ENCODE measurements at regions not wholly inside any gene's neighbourhood (a gene's known extent, or its start where the extent isn't known, plus 50 kb on each side); places are given as distances from the start of the nearest gene placed in this dataset.

DNA sequence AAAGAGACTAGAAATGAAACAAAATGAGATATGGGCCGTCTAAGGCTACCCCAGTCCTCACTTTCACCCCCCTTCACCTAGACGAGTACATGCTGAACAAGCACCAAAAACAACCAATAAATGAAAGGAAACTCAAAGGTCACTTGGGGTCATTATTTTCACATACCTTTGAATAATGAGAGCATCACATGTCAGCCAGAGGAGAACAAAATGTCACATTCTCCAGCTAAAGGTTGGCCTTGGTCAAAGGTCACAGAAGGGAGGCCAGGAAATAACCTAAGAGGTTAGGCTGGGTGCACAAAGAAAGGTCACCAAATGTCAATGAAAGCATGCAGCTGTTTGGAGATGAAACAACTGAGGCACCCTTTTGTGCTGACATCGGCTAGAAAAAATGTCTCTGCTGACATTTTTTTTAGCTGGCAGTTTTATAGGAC, 288.7 kb upstream of the USP25 start:
- in situ Hi-C loops (cut with MboI), result no loop called here
- DNase-seq, result no peak
- H3K9me3 ChIP-seq (ENCODE audit: low read depth), result no peaks in the 10 kb centered on the region

DNA sequence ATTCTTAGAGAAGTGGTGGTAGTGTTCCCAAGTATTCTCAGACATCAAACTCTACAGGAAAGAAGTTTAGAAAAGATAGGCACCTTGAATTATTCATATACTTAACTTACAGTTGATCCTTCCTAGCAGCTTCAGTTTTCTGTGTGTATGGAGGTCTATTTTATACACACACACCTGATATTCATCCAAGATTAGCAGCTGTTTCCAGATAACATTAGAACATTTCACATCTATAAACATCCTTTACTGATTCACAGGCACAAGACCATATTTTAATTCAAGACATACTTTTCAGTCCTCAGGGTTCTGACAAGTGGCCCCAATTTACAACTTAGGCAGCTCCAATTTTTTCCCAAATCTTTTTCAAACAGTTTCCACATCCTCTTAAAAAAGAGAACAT, 287.8 kb upstream of the USP25 start:
- Histone ChIP-seq H3K9me3 (ENCODE audit: low read depth) (no peaks in the 10 kb centered on the region), H3K79me2 (ENCODE audit: insufficient read depth) (no peaks in the 10 kb centered on the region), H3K36me3 (ENCODE audit: low read depth) (no peaks in the 10 kb centered on the region), H4K20me1 (ENCODE audit: insufficient read depth) (no peaks in the 10 kb centered on the region), H3K4me1 (ENCODE audit: insufficient read depth) (no peaks in the 10 kb centered on the region), H3K4me2 (ENCODE audit: unreplicated experiment) (no peak overlapping the region), H3F3A (ENCODE audit: insufficient read depth) (no peaks in the 10 kb centered on the region), H3K4me3 (no peak overlapping the region), H3K9me2 (ENCODE audit: insufficient read depth) (no peaks in the 10 kb centered on the region), H3K27me3 (replicated peaks; ENCODE audit: insufficient read depth) (no peaks in the 10 kb centered on the region), H3K9ac (no peak overlapping the region), H3K27ac (no peak overlapping the region), H2AFZ (no peak overlapping the region)
- TF ChIP-seq EZH2phosphoT487 (IDR thresholded peaks at IDR 0.05; ENCODE audit: insufficient read depth, low read depth) (no peak), EZH2 (IDR thresholded peaks at IDR 0.05; ENCODE audit: insufficient read depth, poor library complexity, severe bottlenecking) (no peak)
- in situ Hi-C loops (cut with MboI), result no loop called here
- no peak for DNase-seq

More for the DNA sequence above, 288.7 kb upstream of the USP25 start:
- H4K20me1 ChIP-seq (ENCODE audit: insufficient read depth), result no peaks in the 10 kb centered on the region
- no peaks in the 10 kb centered on the region for H3K79me2 ChIP-seq (ENCODE audit: insufficient read depth)
- no peaks in the 10 kb centered on the region for H3K9me2 ChIP-seq (ENCODE audit: insufficient read depth)
- no peaks in the 10 kb centered on the region for H3K4me1 ChIP-seq (ENCODE audit: insufficient read depth)
- H3K4me2 ChIP-seq (ENCODE audit: unreplicated experiment), result no peak overlapping the region
- no peak overlapping the region for H3K4me3 ChIP-seq
- H2AFZ ChIP-seq, result no peak overlapping the region
- WGBS, 2 experiments (ENCODE audit: low coverage in 1 of 2, low lambda C conversion rate in 2 of 2, missing lambda C conversion rate in 2 of 2), result 85 to 89% methylated on average over 3 of the region's 3 CpGs
- H3K9ac ChIP-seq, result no peak overlapping the region
- no peaks in the 10 kb centered on the region for H3F3A ChIP-seq (ENCODE audit: insufficient read depth)
- TF ChIP-seq EZH2phosphoT487 (IDR thresholded peaks at IDR 0.05; ENCODE audit: insufficient read depth, low read depth) (no peak), EZH2 (IDR thresholded peaks at IDR 0.05; ENCODE audit: insufficient read depth, poor library complexity, severe bottlenecking) (no peak)
- no peak overlapping the region for H3K27ac ChIP-seq
- no peaks in the 10 kb centered on the region for H3K27me3 ChIP-seq (replicated peaks; ENCODE audit: insufficient read depth)
- H3K36me3 ChIP-seq (ENCODE audit: low read depth), result no peaks in the 10 kb centered on the region

DNA sequence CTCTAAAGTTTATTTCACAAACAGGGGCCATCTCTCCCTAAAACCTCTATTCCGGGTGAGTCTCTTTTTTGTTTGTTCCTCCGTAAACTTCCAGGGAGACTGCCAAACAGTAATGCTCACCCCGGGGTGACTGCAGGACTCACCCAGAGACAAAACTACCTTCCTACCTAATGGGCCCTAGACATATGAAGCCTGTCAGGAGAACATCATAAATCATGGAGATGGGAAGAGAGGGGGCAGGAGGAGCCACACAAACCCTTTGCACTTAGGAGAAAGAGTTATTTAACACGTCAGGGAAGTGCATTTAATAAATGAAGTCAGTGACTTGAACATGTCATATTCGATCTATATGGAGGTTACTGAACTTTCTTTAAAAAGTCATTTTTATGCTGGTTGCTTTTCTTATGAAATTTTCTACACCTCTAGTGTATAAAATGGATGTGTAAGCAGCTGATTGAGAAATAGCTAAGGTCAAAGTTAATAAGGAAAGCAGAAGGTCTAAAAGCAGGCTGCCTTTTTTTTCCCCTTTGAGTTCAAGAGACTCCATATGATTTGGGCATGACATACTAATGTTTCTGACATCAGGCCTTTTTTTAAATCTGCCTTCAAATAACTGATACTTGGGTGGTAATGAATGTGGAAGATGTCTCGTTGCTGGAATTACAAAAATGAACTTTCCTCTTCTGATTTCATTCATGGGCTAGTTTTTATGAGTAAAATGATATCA, 286.9 kb upstream of the USP25 start:
- Histone ChIP-seq H3K9ac (no peak overlapping the region), H3K27me3 (replicated peaks; ENCODE audit: insufficient read depth) (no peaks in the 10 kb centered on the region), H3K4me1 (ENCODE audit: insufficient read depth) (no peaks in the 10 kb centered on the region), H3K9me3 (ENCODE audit: low read depth) (no peaks in the 10 kb centered on the region), H3K4me2 (ENCODE audit: unreplicated experiment) (no peak overlapping the region), H3K4me3 (no peak overlapping the region), H2AFZ (no peak overlapping the region), H3K27ac (no peak overlapping the region), H4K20me1 (ENCODE audit: insufficient read depth) (no peaks in the 10 kb centered on the region), H3K9me2 (ENCODE audit: insufficient read depth) (no peaks in the 10 kb centered on the region), H3K36me3 (ENCODE audit: low read depth) (no peaks in the 10 kb centered on the region), H3K79me2 (ENCODE audit: insufficient read depth) (no peaks in the 10 kb centered on the region), H3F3A (ENCODE audit: insufficient read depth) (no peaks in the 10 kb centered on the region)
- DNase-seq, result no peak
- TF ChIP-seq EZH2 (IDR thresholded peaks at IDR 0.05; ENCODE audit: insufficient read depth, poor library complexity, severe bottlenecking) (no peak), EZH2phosphoT487 (IDR thresholded peaks at IDR 0.05; ENCODE audit: insufficient read depth, low read depth) (no peak)
- in situ Hi-C loops (cut with MboI), result no loop called here
- WGBS, 2 experiments (ENCODE audit: low coverage in 1 of 2, low lambda C conversion rate in 2 of 2, missing lambda C conversion rate in 2 of 2), result 65 to 72% methylated on average over 6 of the region's 6 CpGs

DNA sequence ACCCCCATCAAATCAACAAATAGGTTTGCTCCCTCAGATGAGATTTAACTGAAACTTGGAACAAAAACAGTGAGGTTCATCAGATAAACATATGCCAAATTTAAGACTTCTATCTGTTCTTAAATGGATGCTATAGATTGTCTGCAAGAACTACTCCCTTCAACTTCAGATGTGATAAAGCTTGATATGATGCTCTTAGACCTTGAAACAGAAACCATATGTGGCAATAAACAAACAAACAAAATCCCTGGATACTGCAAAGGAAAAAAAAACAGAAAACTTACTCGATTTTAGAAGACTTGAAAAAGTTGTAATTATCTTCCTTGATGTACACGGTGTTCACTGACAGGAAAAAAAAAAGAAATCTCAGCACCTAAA, 286.1 kb upstream of the USP25 start:
- H3K36me3 ChIP-seq (ENCODE audit: low read depth), result no peaks in the 10 kb centered on the region
- no peak overlapping the region for H2AFZ ChIP-seq
- no peak overlapping the region for H3K27ac ChIP-seq
- DNase-seq, result no peak
- no peak overlapping the region for H3K4me3 ChIP-seq
- TF ChIP-seq EZH2phosphoT487 (IDR thresholded peaks at IDR 0.05; ENCODE audit: insufficient read depth, low read depth) (no peak), EZH2 (IDR thresholded peaks at IDR 0.05; ENCODE audit: insufficient read depth, poor library complexity, severe bottlenecking) (no peak)
- H4K20me1 ChIP-seq (ENCODE audit: insufficient read depth), result no peaks in the 10 kb centered on the region
- 3 to 10% methylated on average over 2 of the region's 2 CpGs for WGBS, 2 experiments (ENCODE audit: low coverage in 1 of 2, low lambda C conversion rate in 2 of 2, missing lambda C conversion rate in 2 of 2)
- H3K9me3 ChIP-seq (ENCODE audit: low read depth), result no peaks in the 10 kb centered on the region
- H3F3A ChIP-seq (ENCODE audit: insufficient read depth), result no peaks in the 10 kb centered on the region
- no peaks in the 10 kb centered on the region for H3K4me1 ChIP-seq (ENCODE audit: insufficient read depth)
- no peak overlapping the region for H3K9ac ChIP-seq
- H3K9me2 ChIP-seq (ENCODE audit: insufficient read depth), result no peaks in the 10 kb centered on the region
- no peaks in the 10 kb centered on the region for H3K27me3 ChIP-seq (replicated peaks; ENCODE audit: insufficient read depth)
- H3K4me2 ChIP-seq (ENCODE audit: unreplicated experiment), result no peak overlapping the region
- in situ Hi-C loops (cut with MboI), result no loop called here
- no peaks in the 10 kb centered on the region for H3K79me2 ChIP-seq (ENCODE audit: insufficient read depth)
